Stimulated activated naive CD4-positive, alpha-beta T cell treated with Interleukin-2 at 50 U/mL for 16 hours (primary cell): ENCODE measurements at regions not wholly inside any gene's neighbourhood (a gene's known extent, or its start where the extent isn't known, plus 50 kb on each side); places are given as distances from the start of the nearest gene placed in this dataset.
"Not testable (repeated sequence)": the region's sequence is repeated elsewhere in the genome, so short reads cannot be mapped to it uniquely, and the experiment has no call there.

ENCODE experiments used
- DNase-seq: peaks from one replicate; lab custom pipeline; 2025; lab: John Stamatoyannopoulos, UW

- no peak for DNase-seq
These were observed 73.9 kb downstream of the LSM3 start for GRCh38 chr3:14252321-14253021.

- DNase-seq, result no peak
These were observed 74.5 kb downstream of the LSM3 start for GRCh38 chr3:14253022-14253706.

GRCh38 chr3:14253707-14254382 lies 75.2 kb downstream of the LSM3 start:
- DNase-seq, result no peak

- DNase-seq, result no peak
These were observed 76.4 kb downstream of the LSM3 start for GRCh38 chr3:14254812-14255702.

- DNase-seq, result no peak
These were observed 77.4 kb downstream of the LSM3 start for GRCh38 chr3:14256046-14256445.

- no peak for DNase-seq
These were observed 78.1 kb downstream of the LSM3 start for GRCh38 chr3:14256561-14257342.

- DNase-seq, result no peak
These were observed 80.6 kb downstream of the LSM3 start for GRCh38 chr3:14258906-14259904.

GRCh38 chr3:14260463-14260862 lies 81.8 kb downstream of the LSM3 start:
- no peak for DNase-seq

- DNase-seq, result peak; percentile 67
These were observed 82.6 kb downstream of the LSM3 start for GRCh38 chr3:14261229-14261628.

- DNase-seq, result no peak
These were observed 83.6 kb downstream of the LSM3 start for GRCh38 chr3:14262212-14262611.

- no peak for DNase-seq
These were observed 84.2 kb downstream of the LSM3 start for GRCh38 chr3:14262867-14263266.

GRCh38 chr3:14263317-14264005 lies 84.8 kb downstream of the LSM3 start:
- DNase-seq, result no peak

GRCh38 chr3:14265246-14265962 lies 86.8 kb downstream of the LSM3 start:
- no peak for DNase-seq

GRCh38 chr3:14266361-14266760 lies 87.7 kb downstream of the LSM3 start:
- no peak for DNase-seq

- no peak for DNase-seq
These were observed 89.4 kb downstream of the LSM3 start for GRCh38 chr3:14267976-14268375.

GRCh38 chr3:14268897-14269296 lies 90.3 kb downstream of the LSM3 start:
- DNase-seq, result no peak

- not testable (repeated sequence) for DNase-seq
These were observed 93.7 kb downstream of the LSM3 start for GRCh38 chr3:14272041-14272958.
